NOMO-1 treated with DMSO at 0.1 percent for 48 hours (cell line): ENCODE measurements at regions not wholly inside any gene's neighbourhood (a gene's known extent, or its start where the extent isn't known, plus 50 kb on each side); places are given as distances from the start of the nearest gene placed in this dataset.
"Not testable (repeated sequence)": the region's sequence is repeated elsewhere in the genome, so short reads cannot be mapped to it uniquely, and the experiment has no call there.

Experiments used
- DNase-seq: peaks from one replicate; lab custom pipeline; 2025; ENCODE audit not compliant: unreplicated experiment; lab: John Stamatoyannopoulos, UW

- DNase-seq, result not testable (repeated sequence)
Observed at GRCh38 chr11:38595359-38596016, 1997.5 kb upstream of the RAG2 start.

GRCh38 chr11:38594895-38595294 lies 1996.9 kb upstream of the RAG2 start:
- DNase-seq, result no peak

GRCh38 chr11:38593649-38594048 lies 1995.6 kb upstream of the RAG2 start:
- no peak for DNase-seq

GRCh38 chr11:38582756-38583155 lies 1984.7 kb upstream of the RAG2 start:
- no peak for DNase-seq

GRCh38 chr11:38582151-38582550 lies 1984.1 kb upstream of the RAG2 start:
- no peak for DNase-seq

GRCh38 chr11:38577769-38578168 lies 1979.7 kb upstream of the RAG2 start:
- DNase-seq, result no peak

- no peak for DNase-seq
Observed at GRCh38 chr11:38562562-38562961, 1964.5 kb upstream of the RAG2 start.

GRCh38 chr11:38553148-38553547 lies 1955.1 kb upstream of the RAG2 start:
- no peak for DNase-seq

- no peak for DNase-seq
Observed at GRCh38 chr11:38547462-38547861, 1949.4 kb upstream of the RAG2 start.

GRCh38 chr11:38543986-38544385 lies 1946.0 kb upstream of the RAG2 start:
- no peak for DNase-seq

GRCh38 chr11:38543311-38543710 lies 1945.3 kb upstream of the RAG2 start:
- DNase-seq, result no peak

- DNase-seq, result no peak
Observed at GRCh38 chr11:38538866-38539680, 1941.0 kb upstream of the RAG2 start.

- DNase-seq, result no peak
Observed at GRCh38 chr11:38530226-38530625, 1932.2 kb upstream of the RAG2 start.

GRCh38 chr11:38524945-38525344 lies 1926.9 kb upstream of the RAG2 start:
- no peak for DNase-seq

GRCh38 chr11:38517991-38518390 lies 1920.0 kb upstream of the RAG2 start:
- no peak for DNase-seq

GRCh38 chr11:38512830-38513229 lies 1914.8 kb upstream of the RAG2 start:
- DNase-seq, result not testable (repeated sequence)

- DNase-seq, result no peak
Observed at GRCh38 chr11:38510041-38510440, 1912.0 kb upstream of the RAG2 start.

- no peak for DNase-seq
Observed at GRCh38 chr11:38503876-38504275, 1905.8 kb upstream of the RAG2 start.

- no peak for DNase-seq
Observed at GRCh38 chr11:38498721-38499120, 1900.7 kb upstream of the RAG2 start.

- DNase-seq, result no peak
Observed at GRCh38 chr11:38491986-38492385, 1894.0 kb upstream of the RAG2 start.

- DNase-seq, result no peak
Observed at GRCh38 chr11:38481391-38481790, 1883.4 kb upstream of the RAG2 start.

GRCh38 chr11:38476808-38477575 lies 1879.0 kb upstream of the RAG2 start:
- DNase-seq, result no peak
